ENCODE measurements at regions not wholly inside any gene's neighbourhood (a gene's known extent, or its start where the extent isn't known, plus 50 kb on each side); places are given as distances from the start of the nearest gene placed in this dataset.

DNA sequence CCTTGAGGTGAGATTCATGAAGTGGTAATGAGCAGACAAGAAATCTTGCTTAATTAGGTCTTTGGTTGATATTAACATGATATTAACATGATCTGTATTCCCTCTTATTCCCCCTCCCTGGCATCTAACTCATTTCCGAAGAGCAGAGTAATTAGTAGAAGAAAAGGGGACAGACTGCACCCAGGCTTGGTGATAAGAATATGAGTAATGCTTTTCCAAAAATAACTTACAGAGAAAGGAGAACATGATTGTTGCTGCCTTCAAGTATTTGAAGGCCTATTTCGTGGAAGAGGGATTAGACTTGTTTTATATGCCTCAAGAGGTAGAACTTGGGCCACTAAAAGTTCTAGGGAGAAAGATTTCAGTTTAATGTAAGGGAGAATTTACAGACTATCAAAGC, 130.6 kb upstream of the ATP5MC3 start (continued):
- TF ChIP-seq FOSL1 (IDR thresholded peaks at IDR 0.05; ENCODE audit: insufficient read depth, low read depth, low read length) (no peak), CHD1 (IDR thresholded peaks at IDR 0.05; ENCODE audit: low read depth, low read length) (no peak), CTBP2 (IDR thresholded peaks at IDR 0.05; ENCODE audit: borderline replicate concordance, insufficient read depth, insufficient read length, low read length) (no peak)

Data from H1 (cell line).